IPS DF 4.7 (cell line): ENCODE measurements at regions not wholly inside any gene's neighbourhood (a gene's known extent, or its start where the extent isn't known, plus 50 kb on each side); places are given as distances from the start of the nearest gene placed in this dataset.

Source experiments
- DNase-seq: peaks from one replicate; pipeline ENCODE4 v3.0.0-alpha.2; 2013; ENCODE audit warnings: low spot score; ENCODE audit errors: extremely low read depth

GRCh38 chrY:15162211-15162610 lies 637.9 kb downstream of the NLGN4Y start:
- no peak for DNase-seq

GRCh38 chrY:15179890-15180289 lies 655.6 kb downstream of the NLGN4Y start:
- no peak for DNase-seq

GRCh38 chrY:15229056-15229455 lies 704.7 kb downstream of the NLGN4Y start:
- DNase-seq = no peak

GRCh38 chrY:15239596-15240132 lies 715.3 kb downstream of the NLGN4Y start:
- no peak for DNase-seq

- DNase-seq = no peak
These were observed 735.0 kb downstream of the NLGN4Y start for GRCh38 chrY:15259286-15259685.

GRCh38 chrY:15286572-15286971 lies 762.2 kb downstream of the NLGN4Y start:
- no peak for DNase-seq

GRCh38 chrY:15289821-15290220 lies 765.5 kb downstream of the NLGN4Y start:
- no peak for DNase-seq

- DNase-seq = no peak
These were observed 768.6 kb downstream of the NLGN4Y start for GRCh38 chrY:15292881-15293280.

GRCh38 chrY:15301879-15302278 lies 777.5 kb downstream of the NLGN4Y start:
- DNase-seq = no peak

- no peak for DNase-seq
These were observed 787.8 kb downstream of the NLGN4Y start for GRCh38 chrY:15312166-15312565.

GRCh38 chrY:15324189-15324588 lies 799.9 kb downstream of the NLGN4Y start:
- DNase-seq = no peak

- DNase-seq = no peak
These were observed 800.9 kb downstream of the NLGN4Y start for GRCh38 chrY:15325201-15325600.

- DNase-seq = no peak
These were observed 802.3 kb downstream of the NLGN4Y start for GRCh38 chrY:15326673-15327072.

- DNase-seq = no peak
These were observed 804.5 kb downstream of the NLGN4Y start for GRCh38 chrY:15328848-15329247.

GRCh38 chrY:15343522-15343921 lies 819.2 kb downstream of the NLGN4Y start:
- DNase-seq = no peak

GRCh38 chrY:15345471-15346155 lies 821.3 kb downstream of the NLGN4Y start:
- no peak for DNase-seq

- DNase-seq = no peak
These were observed 825.0 kb downstream of the NLGN4Y start for GRCh38 chrY:15349351-15349750.

GRCh38 chrY:15355321-15355720 lies 831.0 kb downstream of the NLGN4Y start:
- no peak for DNase-seq

- DNase-seq = no peak
These were observed 836.1 kb downstream of the NLGN4Y start for GRCh38 chrY:15360471-15360870.

- DNase-seq = no peak
These were observed 840.7 kb downstream of the NLGN4Y start for GRCh38 chrY:15364996-15365395.

GRCh38 chrY:15368786-15369185 lies 844.5 kb downstream of the NLGN4Y start:
- DNase-seq = no peak

GRCh38 chrY:15385178-15385577 lies 860.8 kb downstream of the NLGN4Y start:
- no peak for DNase-seq

GRCh38 chrY:15397556-15398280 lies 873.4 kb downstream of the NLGN4Y start:
- no peak for DNase-seq
